ENCODE measurements at regions not wholly inside any gene's neighbourhood (a gene's known extent, or its start where the extent isn't known, plus 50 kb on each side); places are given as distances from the start of the nearest gene placed in this dataset.

DNA sequence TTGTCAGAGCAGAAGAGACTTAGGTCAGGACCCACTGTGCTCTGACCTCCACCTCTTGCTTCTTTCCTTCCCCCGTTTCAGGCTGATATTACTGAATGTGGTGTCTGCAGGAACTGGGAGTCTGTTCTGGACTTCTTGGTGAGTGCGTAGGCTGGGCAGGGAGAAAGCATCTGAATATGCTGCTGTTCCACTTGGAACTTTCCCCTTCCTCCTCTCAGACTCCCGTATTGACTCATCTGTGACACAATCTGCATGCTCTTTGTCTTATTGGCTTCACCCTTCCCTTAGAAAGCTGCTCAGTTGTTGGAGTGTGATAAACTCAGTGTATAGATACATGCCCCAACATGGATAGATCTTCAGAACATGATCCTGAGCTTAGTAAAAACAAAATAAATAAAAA lies 137.6 kb upstream of the HABP2 start:
- no peak for DNase-seq (ENCODE audit: low read depth in 2 of 2)

DNA sequence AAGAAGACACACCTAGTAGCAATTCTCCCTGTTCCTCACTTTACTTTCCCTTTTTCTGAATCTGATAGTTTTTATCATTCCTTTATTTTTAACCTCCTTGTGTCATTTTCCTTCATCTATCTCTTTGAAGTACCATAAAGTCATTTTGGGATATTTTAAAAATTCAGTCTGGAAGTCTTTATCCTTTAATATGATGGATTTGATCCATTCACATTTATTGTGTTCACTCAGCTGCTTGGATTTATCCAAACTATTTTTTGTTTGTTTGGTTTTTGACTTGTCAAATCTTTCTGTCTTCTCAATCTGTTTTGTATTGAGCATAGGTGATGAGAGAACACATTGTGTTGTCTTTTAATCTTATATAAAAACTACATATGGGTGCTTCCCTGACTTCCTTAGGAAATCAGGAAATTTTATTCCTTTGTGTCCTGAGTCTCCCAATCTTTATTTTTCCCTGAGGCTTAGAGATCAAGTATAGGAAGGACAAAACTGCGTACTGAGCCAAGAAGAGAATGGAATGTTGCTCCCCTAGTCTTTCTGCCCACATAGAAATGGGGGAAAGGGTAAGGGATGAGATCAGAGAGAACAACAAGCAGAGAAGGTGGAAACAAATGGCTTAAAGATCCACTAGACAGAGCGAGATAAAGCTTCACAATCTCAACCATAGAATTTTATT lies 132.7 kb upstream of the HABP2 start:
- no peak for DNase-seq (ENCODE audit: low read depth in 2 of 2)

DNA sequence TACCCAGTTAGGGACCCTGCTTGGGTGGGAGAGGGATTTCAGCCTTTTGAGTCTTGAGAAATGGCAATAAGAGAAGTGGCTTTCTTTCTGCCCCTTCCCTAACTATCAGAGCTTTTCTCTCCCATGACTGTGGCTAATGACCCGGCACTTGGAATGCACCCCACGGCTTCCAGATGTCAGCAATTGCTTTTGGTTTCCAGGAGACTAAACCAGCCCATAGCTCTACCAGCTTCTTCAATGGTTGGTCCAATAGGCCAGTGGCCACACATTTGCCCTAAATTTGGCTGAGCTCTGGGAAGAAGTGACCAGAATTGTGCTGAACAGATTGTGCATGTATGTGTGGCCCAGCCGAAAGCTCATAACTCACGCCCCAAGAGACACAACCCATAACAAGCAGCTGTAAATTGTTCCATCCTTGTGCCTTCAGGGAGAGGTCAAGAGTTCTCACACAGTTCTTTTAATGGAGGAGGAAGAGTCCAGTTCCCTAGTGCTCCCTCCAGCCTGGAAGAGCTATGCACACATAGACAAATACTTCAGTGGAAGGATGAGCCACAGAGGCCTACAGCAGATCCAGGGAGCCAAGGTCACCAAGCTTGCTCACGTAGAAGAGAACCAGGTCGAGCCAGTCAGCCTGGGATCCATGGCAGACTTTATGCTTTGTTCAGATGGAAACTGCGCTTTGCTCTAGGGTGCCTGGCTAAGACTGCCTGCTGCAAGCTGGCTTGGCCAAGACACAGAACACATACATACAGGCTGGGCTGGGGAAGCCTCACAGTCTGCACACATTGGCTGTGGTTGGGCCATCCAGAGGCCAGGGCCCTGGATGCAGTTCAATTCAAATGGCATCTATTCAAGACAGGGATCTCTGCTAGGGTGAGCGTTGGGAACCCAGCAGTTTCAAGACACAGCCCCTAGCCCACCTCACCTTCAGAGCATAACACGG lies 131.8 kb upstream of the HABP2 start:
- DNase-seq (ENCODE audit: low read depth in 2 of 2), result no peak

DNA sequence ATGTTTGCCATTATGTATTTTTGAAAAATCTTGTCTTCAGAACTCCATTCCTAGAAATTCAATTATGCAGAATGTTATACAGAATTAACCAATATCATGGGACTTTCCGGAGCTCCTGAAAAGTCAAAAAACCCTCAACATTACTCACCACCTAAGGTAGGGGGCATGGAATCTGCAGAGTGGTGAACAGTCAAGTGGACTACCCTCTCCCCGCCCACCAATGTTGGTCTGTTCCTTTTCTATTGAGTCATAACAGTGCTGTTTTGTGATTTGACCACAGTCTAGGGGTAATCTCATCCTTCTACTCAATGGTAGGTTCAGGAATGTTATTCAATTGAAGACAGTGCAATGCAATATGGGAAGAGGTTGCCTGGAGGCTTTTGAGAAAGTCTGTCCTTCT lies 130.5 kb upstream of the HABP2 start:
- no peak for DNase-seq (ENCODE audit: low read depth in 2 of 2)

DNA sequence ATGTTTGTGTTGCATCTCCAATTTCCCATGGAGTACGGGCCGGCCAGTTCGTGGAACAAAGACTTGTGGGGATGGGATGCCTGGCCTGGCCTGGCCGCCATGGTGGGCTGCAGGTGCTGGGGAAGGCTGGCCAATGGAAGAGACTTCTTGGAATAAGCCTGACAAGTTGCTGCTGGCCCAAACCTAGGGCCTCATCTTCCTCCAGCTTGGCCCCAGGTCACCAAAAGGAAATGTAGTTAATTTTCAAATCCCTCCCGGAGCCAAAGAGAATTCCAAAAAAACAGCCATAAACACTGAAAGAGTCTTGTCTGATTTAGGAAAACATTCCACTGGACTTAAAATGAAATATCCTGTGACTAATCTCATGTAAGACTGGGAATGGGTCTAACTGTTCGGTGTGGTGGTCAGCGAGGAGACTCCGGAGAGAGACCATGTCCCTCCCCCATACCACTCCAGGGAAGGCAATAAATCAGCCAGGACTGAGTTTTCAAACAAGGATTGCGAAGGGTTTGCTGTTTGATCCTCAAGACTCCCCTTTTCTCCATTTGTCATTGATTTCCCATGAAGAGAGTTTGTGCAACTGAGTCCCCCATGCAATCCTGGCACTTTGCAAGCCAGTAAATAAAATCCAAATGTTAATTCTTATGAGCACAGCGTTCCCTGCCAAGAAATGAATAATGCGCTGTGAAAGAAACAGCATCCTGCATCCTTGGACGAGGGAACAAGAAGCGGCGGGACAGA lies 128.7 kb upstream of the HABP2 start:
- DNase-seq (ENCODE audit: low read depth in 2 of 2), result no peak

DNA sequence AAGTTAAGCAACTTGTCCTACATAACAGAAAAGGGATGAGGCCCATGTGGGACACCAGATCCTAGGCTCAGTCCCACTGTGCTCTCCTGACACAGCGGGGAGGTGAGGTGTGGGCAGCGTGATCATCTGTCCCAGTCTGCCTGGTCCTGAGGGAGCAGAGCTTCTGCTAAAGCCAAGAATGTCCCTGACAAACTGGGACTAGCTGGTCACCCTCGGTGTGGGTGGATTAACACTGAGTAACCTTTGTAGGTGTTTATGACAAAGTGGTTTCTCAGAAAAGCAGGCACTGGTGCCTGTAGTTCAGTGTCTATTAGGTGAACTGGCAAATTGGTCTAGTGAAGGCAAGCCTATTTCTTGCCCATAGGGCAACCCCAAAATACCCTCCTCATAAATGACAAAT lies 127.8 kb upstream of the HABP2 start:
- DNase-seq (ENCODE audit: low read depth in 2 of 2), result no peak

DNA sequence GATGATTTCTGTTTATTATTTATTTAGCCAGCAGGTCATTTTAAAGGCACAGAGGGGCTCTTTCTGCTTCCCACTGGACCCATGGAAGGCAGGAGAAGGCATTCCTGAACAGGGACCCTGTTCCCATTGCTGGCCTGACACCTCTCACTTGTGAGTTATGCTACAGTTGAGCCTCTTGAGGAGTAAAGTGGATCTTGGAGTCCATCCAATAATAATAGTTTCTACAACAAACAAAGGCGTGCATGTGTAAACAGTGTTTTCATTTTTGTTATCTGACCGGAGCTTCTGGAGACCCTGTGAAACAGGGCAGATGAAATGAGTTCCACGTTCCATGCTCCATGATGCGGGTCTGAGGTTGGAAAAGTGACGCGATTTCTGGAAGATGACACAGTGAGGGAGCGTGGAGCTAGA lies 127.3 kb upstream of the HABP2 start:
- DNase-seq (ENCODE audit: low read depth in 2 of 2), result no peak

DNA sequence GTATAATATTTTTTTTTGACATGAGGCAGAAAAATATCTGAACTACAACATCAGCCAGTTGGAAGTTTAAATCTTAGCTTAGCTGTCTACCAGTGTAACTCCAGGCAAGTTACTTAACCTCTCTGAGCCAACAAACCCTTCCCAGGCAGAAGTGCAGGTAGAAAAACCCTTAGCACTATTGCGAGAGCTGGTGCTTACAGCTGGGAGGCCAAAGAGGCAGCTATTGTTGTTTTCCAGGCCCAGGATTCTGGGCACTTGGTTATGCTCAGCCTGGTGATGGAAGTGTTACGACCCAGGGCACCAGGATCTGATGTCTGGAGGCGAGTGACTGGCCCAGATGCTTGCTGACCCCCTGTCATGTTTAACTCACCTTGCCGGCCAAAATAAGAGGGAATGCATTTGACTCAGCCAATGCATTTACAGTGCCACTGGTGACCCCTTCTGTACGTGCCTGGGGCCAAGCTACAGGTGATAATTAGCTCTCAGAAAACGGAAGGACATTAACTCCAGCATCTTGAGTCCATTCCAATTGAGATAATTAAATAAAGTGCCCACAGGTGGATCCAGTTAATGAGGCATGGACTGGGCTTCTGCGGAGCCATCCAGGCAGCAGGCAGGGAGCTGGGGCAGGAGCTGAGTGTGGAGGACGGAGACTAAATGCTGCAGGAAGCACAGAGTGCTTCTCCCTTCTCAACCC lies 126.5 kb upstream of the HABP2 start:
- DNase-seq (ENCODE audit: low read depth in 2 of 2), result no peak

DNA sequence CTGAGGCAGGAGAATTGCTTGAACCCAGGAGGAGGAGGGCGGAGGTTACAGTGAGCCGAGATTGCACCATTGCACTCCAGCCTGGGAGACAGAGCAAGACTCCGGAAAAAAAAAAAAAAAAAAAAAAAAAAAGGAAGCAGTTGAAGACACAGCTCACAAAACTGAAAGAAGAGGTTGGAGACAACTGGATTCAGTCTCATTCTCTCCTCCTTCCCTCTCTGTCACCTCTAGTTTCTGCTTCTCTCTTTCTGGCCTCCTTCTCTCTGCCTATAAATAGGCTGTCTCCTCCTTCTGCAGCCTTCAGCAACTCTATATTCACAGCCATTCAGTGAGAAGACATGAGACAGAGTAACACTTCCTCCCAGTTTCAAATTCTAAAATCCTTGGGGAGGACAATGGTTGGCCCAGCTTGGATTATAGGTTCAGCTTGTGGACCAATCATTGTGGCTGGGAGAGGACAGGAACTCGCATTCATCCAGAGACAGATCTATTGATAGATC lies 125.6 kb upstream of the HABP2 start:
- no peak for DNase-seq (ENCODE audit: low read depth in 2 of 2)

DNA sequence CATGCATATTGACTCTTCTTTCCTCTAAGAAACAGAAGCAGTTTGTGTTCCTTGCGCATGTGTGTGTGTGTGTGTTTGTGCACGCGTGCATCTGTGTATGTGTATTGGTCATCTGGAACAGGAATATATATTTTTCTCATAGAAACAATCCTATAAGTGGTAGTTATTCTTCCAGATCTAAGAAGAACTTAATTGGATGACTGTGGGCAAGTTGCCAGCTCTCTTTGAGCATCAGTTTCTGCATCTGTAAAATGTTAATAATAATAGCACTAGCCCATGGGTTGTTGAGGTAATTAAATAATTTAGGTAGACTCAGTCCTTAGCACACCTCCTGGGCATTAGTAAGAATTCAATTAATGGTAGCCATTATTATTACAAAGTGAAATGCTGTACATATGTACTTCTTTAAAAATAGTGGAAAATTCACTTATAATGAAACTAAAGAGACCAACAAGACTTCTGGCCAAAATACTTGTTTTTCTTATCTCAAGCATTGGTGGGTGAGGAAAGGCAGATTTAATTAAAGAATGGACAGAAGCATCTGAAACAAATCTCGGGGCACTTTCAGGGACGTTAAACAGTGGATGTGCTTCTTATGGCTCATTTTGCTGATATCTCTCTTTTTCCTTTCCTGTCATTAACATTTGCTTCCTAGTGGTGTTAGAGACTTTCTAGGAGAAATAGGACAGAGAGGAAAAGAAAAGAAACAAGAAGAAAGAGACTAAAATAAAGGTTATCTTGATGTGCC lies 124.9 kb upstream of the HABP2 start:
- DNase-seq (ENCODE audit: low read depth in 2 of 2), result no peak

DNA sequence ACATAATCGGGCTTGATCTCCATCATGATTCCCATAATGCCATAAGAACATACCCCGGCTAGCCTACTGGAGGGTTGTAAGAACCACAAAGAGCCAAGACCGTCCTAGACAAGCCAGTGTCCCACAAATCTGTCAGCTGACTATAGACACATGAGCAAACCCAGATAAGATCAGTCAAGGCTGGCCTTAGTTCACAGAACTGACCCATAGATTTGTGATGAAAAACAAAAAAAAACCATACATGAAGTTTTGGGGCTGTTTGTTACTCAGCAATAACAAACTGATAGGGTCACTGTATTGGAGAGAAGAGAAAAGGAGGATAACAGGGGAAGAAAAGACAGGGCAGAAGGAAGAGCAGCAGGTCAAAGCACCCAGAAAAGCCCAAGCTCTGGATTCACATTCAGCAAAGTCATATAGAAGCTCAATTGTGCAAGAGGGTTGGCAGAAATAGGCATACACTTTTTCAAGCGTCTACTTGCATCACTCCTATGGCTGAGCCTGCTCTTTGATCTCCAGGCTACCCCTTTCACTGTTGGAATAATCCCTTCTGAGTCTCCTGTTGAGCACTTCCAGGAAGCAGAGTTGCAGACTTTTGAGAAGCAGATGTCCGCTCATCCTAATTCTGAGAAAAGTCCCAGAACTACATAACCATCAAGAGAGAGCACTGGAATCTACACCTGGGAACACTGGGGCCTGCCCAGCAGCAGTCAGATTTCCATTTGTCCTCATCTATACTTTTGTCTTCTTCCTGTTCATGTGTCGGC lies 122.0 kb upstream of the HABP2 start:
- DNase-seq (ENCODE audit: low read depth in 2 of 2), result no peak

DNA sequence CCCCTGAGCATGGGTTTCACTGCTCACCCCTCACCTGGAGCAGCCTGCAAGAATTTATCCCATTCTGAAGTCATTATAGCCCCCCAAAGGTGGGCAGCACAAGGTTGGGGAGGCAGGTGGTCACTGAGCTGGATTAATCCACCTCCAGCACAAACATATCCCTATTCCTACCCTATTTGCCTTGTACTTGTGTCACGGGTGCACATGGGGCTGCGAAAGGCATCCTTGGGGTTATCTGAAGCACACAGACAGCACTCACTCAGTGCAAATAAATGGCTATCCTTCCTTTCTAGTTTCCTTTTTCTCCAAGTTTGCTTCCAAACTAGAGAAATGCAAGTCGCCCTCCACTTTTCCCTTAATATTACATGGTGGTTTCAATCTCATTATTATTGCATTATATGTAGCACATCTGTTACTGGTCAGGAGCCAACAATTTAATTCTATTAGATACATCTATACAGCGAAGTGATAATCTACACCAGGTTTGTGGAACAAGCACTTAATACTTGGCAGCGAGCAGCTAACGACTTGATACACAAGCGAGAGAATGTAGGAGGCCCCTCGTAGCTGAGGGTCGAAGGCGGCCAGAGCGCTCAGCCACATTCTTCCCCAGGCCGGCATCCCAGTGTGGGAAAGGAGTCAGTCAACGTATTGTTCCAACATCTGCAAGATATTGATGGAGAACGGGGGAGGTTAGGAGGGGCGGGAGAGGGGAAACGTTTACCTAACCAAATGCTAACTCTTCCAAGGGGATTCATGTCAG lies 121.3 kb upstream of the HABP2 start:
- no peak for DNase-seq (ENCODE audit: low read depth in 2 of 2)

DNA sequence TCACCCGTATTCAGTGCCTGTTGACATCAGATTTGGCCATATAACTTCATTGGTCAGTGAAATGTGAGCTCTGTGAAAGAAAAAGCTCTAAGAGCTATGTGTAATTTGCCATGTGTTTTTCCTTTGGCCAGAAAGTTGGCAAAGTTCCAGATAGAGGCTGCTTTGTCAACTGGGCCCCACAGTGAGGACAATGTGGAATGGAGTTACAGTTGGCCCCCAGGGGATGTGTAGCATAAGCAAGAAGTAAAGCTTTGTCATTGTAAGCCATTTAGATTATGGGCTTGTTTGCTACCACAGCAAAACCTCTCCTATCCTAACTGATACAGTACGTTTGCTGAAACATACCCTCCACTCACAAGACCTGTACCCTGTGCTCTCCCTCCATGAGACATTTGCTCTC lies 119.1 kb upstream of the HABP2 start:
- no peak for DNase-seq (ENCODE audit: low read depth in 2 of 2)

DNA sequence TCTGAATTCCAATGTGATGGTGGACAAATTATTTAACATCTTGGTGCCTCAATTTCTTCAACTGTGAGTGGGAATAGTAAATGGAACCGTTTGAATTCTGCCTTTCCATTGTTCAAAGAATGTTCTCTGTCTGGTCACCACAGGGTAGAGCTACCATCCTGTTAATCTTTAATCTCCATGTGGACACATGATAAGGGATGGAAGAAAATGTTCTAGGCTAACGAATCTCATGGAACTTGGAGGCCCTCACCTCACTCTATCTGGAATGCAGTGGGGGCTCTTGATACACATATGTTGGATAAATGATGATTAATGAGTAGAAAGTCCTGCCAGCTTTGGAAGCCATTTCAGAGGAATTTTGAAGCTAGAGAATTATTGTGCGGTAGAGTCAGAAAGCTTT lies 118.5 kb upstream of the HABP2 start:
- no peak for DNase-seq (ENCODE audit: low read depth in 2 of 2)

DNA sequence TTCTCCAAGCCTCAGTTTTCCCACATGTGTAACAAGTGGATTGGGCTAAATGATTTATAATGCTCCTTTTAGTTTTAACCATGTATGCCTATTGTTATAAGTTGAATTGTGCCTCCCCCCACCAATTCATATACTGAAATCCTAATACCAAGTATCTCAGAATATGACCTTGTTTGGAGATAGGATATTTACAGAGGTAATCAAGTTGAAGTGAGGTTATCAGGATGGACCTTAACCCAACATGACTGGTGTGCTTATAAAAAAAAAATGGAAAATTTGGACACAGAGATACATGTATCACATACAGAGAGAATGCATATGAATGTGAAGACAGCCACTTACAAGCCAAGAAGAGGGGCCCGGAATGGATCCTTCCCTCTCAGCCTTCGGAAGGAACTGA lies 117.9 kb upstream of the HABP2 start:
- no peak for DNase-seq (ENCODE audit: low read depth in 2 of 2)

DNA sequence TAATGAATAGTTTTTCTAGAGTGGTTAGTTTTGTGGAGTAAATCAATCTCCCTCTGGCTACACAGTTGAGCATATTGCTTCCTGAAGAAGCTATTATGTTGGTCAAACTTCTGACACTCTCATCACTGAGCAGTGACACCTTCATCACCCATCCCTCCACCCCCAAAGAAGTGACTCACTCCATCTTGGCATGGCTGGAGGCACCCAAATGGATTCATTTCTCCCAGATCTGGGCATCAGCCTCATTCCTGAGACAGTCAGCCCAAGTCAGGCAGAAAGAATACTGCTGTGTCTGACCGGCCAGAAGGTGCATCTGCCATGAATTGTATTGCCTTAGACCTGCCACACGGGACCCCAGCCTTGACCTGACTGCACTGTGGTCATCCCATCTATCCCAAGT lies 117.0 kb upstream of the HABP2 start:
- no peak for DNase-seq (ENCODE audit: low read depth in 2 of 2)

DNA sequence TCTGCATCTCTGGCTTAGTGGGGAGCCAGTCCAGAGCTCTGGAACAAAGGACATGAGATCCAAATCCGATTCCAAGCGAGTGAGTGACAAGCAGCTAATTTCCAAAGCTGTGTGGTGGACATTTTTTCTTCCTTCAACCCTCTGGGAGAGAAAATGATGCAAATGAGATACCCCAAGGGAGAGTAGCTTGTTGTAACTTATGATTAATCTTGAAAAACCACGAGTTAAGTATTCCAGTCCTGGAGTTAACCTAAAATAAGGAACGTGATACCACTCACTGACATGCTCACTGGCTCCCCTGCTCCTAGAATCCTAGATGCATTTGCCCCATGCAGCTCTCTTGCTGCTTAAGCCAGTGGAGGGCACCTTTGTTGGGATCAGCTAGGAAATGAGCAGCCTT lies 116.0 kb upstream of the HABP2 start:
- DNase-seq (ENCODE audit: low read depth in 2 of 2), result no peak

DNA sequence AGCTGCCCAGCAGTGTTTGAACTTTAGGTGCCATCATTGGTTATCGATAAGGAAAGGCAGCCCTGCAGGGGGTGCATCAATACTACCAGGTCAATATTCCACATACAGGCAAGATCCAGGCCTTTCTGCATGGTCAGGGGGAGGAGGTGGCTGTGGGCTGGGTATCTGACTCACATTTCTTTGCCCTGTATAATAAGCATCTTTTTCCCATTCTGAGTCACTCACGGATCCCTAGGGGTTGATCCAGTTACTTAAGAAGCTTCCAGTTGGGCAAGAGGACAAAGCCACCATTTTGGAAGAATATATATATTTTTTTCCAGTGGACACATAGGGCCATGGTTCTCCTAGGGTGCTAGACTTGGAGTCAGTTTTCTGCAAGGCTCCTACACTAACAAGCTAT lies 114.2 kb upstream of the HABP2 start:
- no peak for DNase-seq (ENCODE audit: low read depth in 2 of 2)

DNA sequence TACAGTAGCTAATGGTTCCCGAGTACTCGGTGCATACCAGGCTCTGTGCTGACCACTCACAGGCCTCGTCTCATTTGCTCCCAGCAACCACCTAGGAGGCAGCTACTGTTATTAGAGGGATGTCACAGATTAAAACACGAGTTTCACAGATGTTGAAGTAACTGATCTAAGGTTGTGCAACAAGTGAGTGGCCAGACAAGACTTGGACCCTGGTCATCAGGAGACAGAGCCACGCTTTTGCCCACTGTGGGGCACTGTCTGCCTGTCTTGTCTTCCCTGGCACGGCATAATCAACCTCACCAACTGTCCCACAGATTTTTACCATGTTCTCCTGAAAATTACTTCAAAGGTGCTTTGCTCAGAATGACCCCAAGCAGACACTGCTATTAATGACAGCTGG lies 111.6 kb upstream of the HABP2 start:
- DNase-seq (ENCODE audit: low read depth in 2 of 2), result no peak

Data from stimulated activated CD4-positive, alpha-beta T cell treated with anti-CD3 and anti-CD28 coated beads, Interleukin-1b, Interleukin-23, amount 100 ng/mL, for 1 hour (primary cell).